ENCODE measurements at regions not wholly inside any gene's neighbourhood (a gene's known extent, or its start where the extent isn't known, plus 50 kb on each side); places are given as distances from the start of the nearest gene placed in this dataset.

- DNase-seq (ENCODE audit: insufficient read length, low spot score) (no peak), FAIRE-seq (no peak)
- TF ChIP-seq POLR2AphosphoS5 (IDR thresholded peaks at IDR 0.05; ENCODE audit: low read depth, low read length) (no peak), PAX5 (IDR thresholded peaks at IDR 0.05; ENCODE audit: insufficient read depth, low read length, severe bottlenecking) (no peak), POU2F2 (IDR thresholded peaks at IDR 0.05; ENCODE audit: low read depth, low read length) (no peak), POLR2A (IDR thresholded peaks at IDR 0.05; ENCODE audit: low read depth, low read length) (no peak), TAF1 (IDR thresholded peaks at IDR 0.05; ENCODE audit: low read depth, low read length) (no peak), SPI1 (IDR thresholded peaks at IDR 0.05; ENCODE audit: low read depth, low read length) (no peak)
Measured at GRCh38 chr2:41936771-41937463, 110.9 kb upstream of the PKDCC start.

- no peak for TF ChIP-seq POLR2A (IDR thresholded peaks at IDR 0.05; ENCODE audit: low read depth, low read length)
- TF ChIP-seq PAX5 (IDR thresholded peaks at IDR 0.05; ENCODE audit: insufficient read depth, low read length, severe bottlenecking), result no peak
- TF ChIP-seq TAF1 (IDR thresholded peaks at IDR 0.05; ENCODE audit: low read depth, low read length), result no peak
- TF ChIP-seq POLR2AphosphoS5 (IDR thresholded peaks at IDR 0.05; ENCODE audit: low read depth, low read length), result no peak
- no peak for TF ChIP-seq SPI1 (IDR thresholded peaks at IDR 0.05; ENCODE audit: low read depth, low read length)
- no peak for TF ChIP-seq POU2F2 (IDR thresholded peaks at IDR 0.05; ENCODE audit: low read depth, low read length)
- DNase-seq (ENCODE audit: insufficient read length, low spot score) (no peak), FAIRE-seq (no peak)
Measured at GRCh38 chr2:41937464-41937906, 110.3 kb upstream of the PKDCC start.

GRCh38 chr2:41937921-41938708 lies 109.7 kb upstream of the PKDCC start:
- TF ChIP-seq PAX5 (IDR thresholded peaks at IDR 0.05; ENCODE audit: insufficient read depth, low read length, severe bottlenecking) (no peak), SPI1 (IDR thresholded peaks at IDR 0.05; ENCODE audit: low read depth, low read length) (no peak), POLR2AphosphoS5 (IDR thresholded peaks at IDR 0.05; ENCODE audit: low read depth, low read length) (no peak), TAF1 (IDR thresholded peaks at IDR 0.05; ENCODE audit: low read depth, low read length) (no peak), POU2F2 (IDR thresholded peaks at IDR 0.05; ENCODE audit: low read depth, low read length) (no peak), POLR2A (IDR thresholded peaks at IDR 0.05; ENCODE audit: low read depth, low read length) (no peak)
- no peak for DNase-seq (ENCODE audit: insufficient read length, low spot score)
- FAIRE-seq, result no peak

GRCh38 chr2:41940060-41940744 lies 107.6 kb upstream of the PKDCC start:
- DNase-seq (ENCODE audit: insufficient read length, low spot score), result no peak
- FAIRE-seq, result no peak
- no peak for TF ChIP-seq POLR2A (IDR thresholded peaks at IDR 0.05; ENCODE audit: low read depth, low read length)
- no peak for TF ChIP-seq POLR2AphosphoS5 (IDR thresholded peaks at IDR 0.05; ENCODE audit: low read depth, low read length)
- TF ChIP-seq SPI1 (IDR thresholded peaks at IDR 0.05; ENCODE audit: low read depth, low read length), result no peak

GRCh38 chr2:41940745-41941063 lies 107.1 kb upstream of the PKDCC start:
- TF ChIP-seq PAX5 (IDR thresholded peaks at IDR 0.05; ENCODE audit: insufficient read depth, low read length, severe bottlenecking) (no peak), SPI1 (IDR thresholded peaks at IDR 0.05; ENCODE audit: low read depth, low read length) (no peak), POLR2AphosphoS5 (IDR thresholded peaks at IDR 0.05; ENCODE audit: low read depth, low read length) (no peak), POLR2A (IDR thresholded peaks at IDR 0.05; ENCODE audit: low read depth, low read length) (no peak), POU2F2 (IDR thresholded peaks at IDR 0.05; ENCODE audit: low read depth, low read length) (no peak)
- no peak for DNase-seq (ENCODE audit: insufficient read length, low spot score)
- no peak for FAIRE-seq

GRCh38 chr2:41941831-41942230 lies 106.0 kb upstream of the PKDCC start:
- TF ChIP-seq TAF1 (IDR thresholded peaks at IDR 0.05; ENCODE audit: low read depth, low read length) (no peak), POLR2A (IDR thresholded peaks at IDR 0.05; ENCODE audit: low read depth, low read length) (no peak), POU2F2 (IDR thresholded peaks at IDR 0.05; ENCODE audit: low read depth, low read length) (no peak)
- DNase-seq (ENCODE audit: insufficient read length, low spot score) (no peak), FAIRE-seq (no peak)

- DNase-seq (ENCODE audit: insufficient read length, low spot score), result no peak
- no peak for FAIRE-seq
- TF ChIP-seq POU2F2 (IDR thresholded peaks at IDR 0.05; ENCODE audit: low read depth, low read length), result no peak
- TF ChIP-seq TAF1 (IDR thresholded peaks at IDR 0.05; ENCODE audit: low read depth, low read length), result no peak
- no peak for TF ChIP-seq POLR2A (IDR thresholded peaks at IDR 0.05; ENCODE audit: low read depth, low read length)
- no peak for TF ChIP-seq POLR2AphosphoS5 (IDR thresholded peaks at IDR 0.05; ENCODE audit: low read depth, low read length)
- TF ChIP-seq PAX5 (IDR thresholded peaks at IDR 0.05; ENCODE audit: insufficient read depth, low read length, severe bottlenecking), result no peak
- TF ChIP-seq SPI1 (IDR thresholded peaks at IDR 0.05; ENCODE audit: low read depth, low read length), result no peak
Measured at GRCh38 chr2:41942278-41942677, 105.5 kb upstream of the PKDCC start.

GRCh38 chr2:41943159-41943558 lies 104.7 kb upstream of the PKDCC start:
- FAIRE-seq, result no peak
- no peak for TF ChIP-seq SPI1 (IDR thresholded peaks at IDR 0.05; ENCODE audit: low read depth, low read length)
- TF ChIP-seq POLR2A (IDR thresholded peaks at IDR 0.05; ENCODE audit: low read depth, low read length), result no peak
- no peak for TF ChIP-seq POLR2AphosphoS5 (IDR thresholded peaks at IDR 0.05; ENCODE audit: low read depth, low read length)
- no peak for TF ChIP-seq POU2F2 (IDR thresholded peaks at IDR 0.05; ENCODE audit: low read depth, low read length)
- no peak for TF ChIP-seq TAF1 (IDR thresholded peaks at IDR 0.05; ENCODE audit: low read depth, low read length)
- no peak for TF ChIP-seq PAX5 (IDR thresholded peaks at IDR 0.05; ENCODE audit: insufficient read depth, low read length, severe bottlenecking)

GRCh38 chr2:41944220-41944880 lies 103.5 kb upstream of the PKDCC start:
- DNase-seq (ENCODE audit: insufficient read length, low spot score), result no peak
- no peak for FAIRE-seq
- no peak for TF ChIP-seq POLR2A (IDR thresholded peaks at IDR 0.05; ENCODE audit: low read depth, low read length)
- no peak for TF ChIP-seq PAX5 (IDR thresholded peaks at IDR 0.05; ENCODE audit: insufficient read depth, low read length, severe bottlenecking)

More at GRCh38 chr2:41943159-41943558, 104.7 kb upstream of the PKDCC start:
- no peak for DNase-seq (ENCODE audit: insufficient read length, low spot score)
